ENCODE measurements at regions not wholly inside any gene's neighbourhood (a gene's known extent, or its start where the extent isn't known, plus 50 kb on each side); places are given as distances from the start of the nearest gene placed in this dataset.

- DNase-seq (ENCODE audit: low read depth, low spot score) (no peak), FAIRE-seq (no peak), ATAC-seq (no peak)
- Histone ChIP-seq H2AFZ (ENCODE audit: control insufficient read depth, low read depth, low read length) (no peak overlapping the region), H4K20me1 (ENCODE audit: control insufficient read depth, insufficient read depth) (no peaks in the 10 kb centered on the region), H3K79me2 (ENCODE audit: control insufficient read depth, insufficient read depth, low read length) (no peaks in the 10 kb centered on the region), H3K27ac (ENCODE audit: control insufficient read depth, insufficient read depth) (no peak overlapping the region), H3K4me3 (no peak overlapping the region), H3K27me3 (replicated peaks in 1 of 2; ENCODE audit: control insufficient read depth in 2 of 2, insufficient read depth in 2 of 2, low read length in 1 of 2) (peaks cover 0 to 2% of the 10 kb centered on the region in 2 experiments; a peak in 2 of 4 replicates), H3K9me3 (replicated peaks; ENCODE audit: control insufficient read depth, insufficient read depth, low read length) (no peaks in the 10 kb centered on the region), H3K36me3 (ENCODE audit: control insufficient read depth in 2 of 2, insufficient read depth in 2 of 2, low read length in 1 of 2) (no peaks in the 10 kb centered on the region), H3K4me2 (ENCODE audit: control insufficient read depth, insufficient read depth) (no peak overlapping the region), H3K9ac (ENCODE audit: control insufficient read depth, insufficient read depth, low read length) (no peak overlapping the region), H3K4me1 (ENCODE audit: control insufficient read depth, insufficient read depth, low read length) (no peaks in the 10 kb centered on the region)
- ChIA-PET CTCF (no interaction called here), POLR2A (no interaction called here), RAD21 (ENCODE audit: unreplicated experiment) (no interaction called here), SMC1A (ENCODE audit: uncharacterized antibody, unreplicated experiment) (no interaction called here)
- intact Hi-C loops (cut with micrococcal nuclease; ENCODE audit: unreplicated experiment) (no loop called here), in situ Hi-C loops (cut with MboI) (no loop called here)
- no TSS peak for BruUV-seq (replicated peaks)
- no peak for TF ChIP-seq ZNF384 (IDR thresholded peaks at IDR 0.05; ENCODE audit: borderline replicate concordance, low read depth, low read length)
- no peak for TF ChIP-seq HDAC2 (IDR thresholded peaks at IDR 0.05)
- TF ChIP-seq CHD2 (IDR thresholded peaks at IDR 0.05; ENCODE audit: borderline replicate concordance, low read depth, low read length): no peak
- no peak for TF ChIP-seq CREB1 (IDR thresholded peaks at IDR 0.05; ENCODE audit: low read depth)
- TF ChIP-seq RB1 (IDR thresholded peaks at IDR 0.05; ENCODE audit: borderline replicate concordance): no peak
- WGBS (ENCODE audit: insufficient coverage, insufficient replicate concordance, low lambda C conversion rate, missing lambda C conversion rate): 0% methylated on average over 3 of the region's 3 CpGs
Measured at GRCh38 chr4:41478518-41478917, 59.4 kb upstream of the LIMCH1 start.

- Histone ChIP-seq H3K9ac (ENCODE audit: control insufficient read depth, insufficient read depth, low read length) (no peak overlapping the region), H3K4me1 (ENCODE audit: control insufficient read depth, insufficient read depth, low read length) (no peaks in the 10 kb centered on the region), H4K20me1 (ENCODE audit: control insufficient read depth, insufficient read depth) (no peaks in the 10 kb centered on the region), H3K4me2 (ENCODE audit: control insufficient read depth, insufficient read depth) (no peak overlapping the region), H2AFZ (ENCODE audit: control insufficient read depth, low read depth, low read length) (no peak overlapping the region), H3K27ac (ENCODE audit: control insufficient read depth, insufficient read depth) (no peak overlapping the region), H3K9me3 (replicated peaks; ENCODE audit: control insufficient read depth, insufficient read depth, low read length) (no peaks in the 10 kb centered on the region), H3K36me3 (ENCODE audit: control insufficient read depth in 2 of 2, insufficient read depth in 2 of 2, low read length in 1 of 2) (no peaks in the 10 kb centered on the region), H3K79me2 (ENCODE audit: control insufficient read depth, insufficient read depth, low read length) (no peaks in the 10 kb centered on the region), H3K27me3 (replicated peaks in 1 of 2; ENCODE audit: control insufficient read depth in 2 of 2, insufficient read depth in 2 of 2, low read length in 1 of 2) (peaks cover 0 to 2% of the 10 kb centered on the region in 2 experiments; a peak in 2 of 4 replicates), H3K4me3 (no peak overlapping the region)
- intact Hi-C loops (cut with micrococcal nuclease; ENCODE audit: unreplicated experiment): no loop called here
- no TSS peak for BruUV-seq (replicated peaks)
- WGBS (ENCODE audit: insufficient coverage, insufficient replicate concordance, low lambda C conversion rate, missing lambda C conversion rate): 38% methylated on average over 5 of the region's 5 CpGs
- TF ChIP-seq ETV6 (conservative IDR thresholded peaks at IDR 0.05 in 1 of 2, IDR thresholded peaks at IDR 0.05 in 1 of 2; ENCODE audit: borderline replicate concordance in 1 of 2, low read depth in 1 of 2) (no peak), CHD4 (IDR thresholded peaks at IDR 0.05) (no peak), NBN (IDR thresholded peaks at IDR 0.05) (no peak), TBL1XR1 (IDR thresholded peaks at IDR 0.05; ENCODE audit: low read depth, low read length) (no peak), IRF3 (IDR thresholded peaks at IDR 0.05) (no peak)
- ChIA-PET POLR2A (no interaction called here), CTCF (interaction anchor here (1.2 kb wide), 1 partner anchor 181 kb away, joined by 3 read pairs; no protein-coding TSS in a partner anchor), RAD21 (ENCODE audit: unreplicated experiment) (no interaction called here), SMC1A (ENCODE audit: uncharacterized antibody, unreplicated experiment) (no interaction called here)
- DNase-seq (ENCODE audit: low read depth, low spot score) (no peak), FAIRE-seq (no peak), ATAC-seq (no peak)
- in situ Hi-C loops (cut with MboI): no loop called here
Measured at GRCh38 chr4:41480896-41481311, 57.1 kb upstream of the LIMCH1 start.
